ENCODE measurements at regions not wholly inside any gene's neighbourhood (a gene's known extent, or its start where the extent isn't known, plus 50 kb on each side); places are given as distances from the start of the nearest gene placed in this dataset.

- Histone ChIP-seq H3K4me1 (ENCODE audit: control insufficient read depth in 2 of 2, insufficient read depth in 1 of 2, low read depth in 1 of 2, low read length in 2 of 2) (no peaks in the 10 kb centered on the region), H3K4me2 (ENCODE audit: insufficient read depth, low read length, poor library complexity, severe bottlenecking) (no peak overlapping the region), H4K91ac (ENCODE audit: low read depth, low read length, poor library complexity) (no peak overlapping the region), H3K9ac (ENCODE audit: low read depth, low read length, poor library complexity) (no peak overlapping the region), H3K79me1 (ENCODE audit: low read depth, low read length) (no peaks in the 10 kb centered on the region), H3K23ac (ENCODE audit: low read depth, low read length, poor library complexity) (no peak overlapping the region), H3K27me3 (ENCODE audit: control insufficient read depth in 3 of 3, insufficient read depth in 3 of 3, low read depth in 1 of 3, low read length in 3 of 3) (no peaks in the 10 kb centered on the region), H3K4me3 (ENCODE audit: low read length in 2 of 2) (no peak overlapping the region), H3K14ac (ENCODE audit: low read length) (no peak overlapping the region), H4K8ac (ENCODE audit: low read depth, low read length) (no peak overlapping the region), H3K27ac (replicated peaks; ENCODE audit: low read length) (no peak overlapping the region), H2BK120ac (ENCODE audit: low read depth, low read length) (no peak overlapping the region), H2AK5ac (ENCODE audit: low read depth, low read length) (no peak overlapping the region), H3K18ac (ENCODE audit: low read length) (no peak overlapping the region), H3K36me3 (replicated peaks in 1 of 2; ENCODE audit: control insufficient read depth in 2 of 2, insufficient read depth in 2 of 2, low read length in 2 of 2) (no peaks in the 10 kb centered on the region), H3K9me3 (replicated peaks in 1 of 2; ENCODE audit: control insufficient read depth in 2 of 2, insufficient read depth in 1 of 2, low read depth in 1 of 2, low read length in 2 of 2) (no peaks in the 10 kb centered on the region), H2BK15ac (ENCODE audit: low read length) (no peak overlapping the region), H3K4ac (ENCODE audit: low read length) (no peak overlapping the region), H2AFZ (ENCODE audit: low read length) (no peak overlapping the region), H2BK12ac (ENCODE audit: low read length) (no peak overlapping the region), H2BK5ac (ENCODE audit: low read length) (no peak overlapping the region)
- no CpG with 5 or more reads among the region's 1 CpG for WGBS, 2 donors (ENCODE audit: extremely low coverage in 2 of 2, insufficient read length in 2 of 2, insufficient replicate concordance in 1 of 2)
- DNase-seq (ENCODE audit: low spot score), result no peak
These were observed 161.2 kb upstream of the MBL2 start for GRCh38 chr10:52933748-52934147.

DNA sequence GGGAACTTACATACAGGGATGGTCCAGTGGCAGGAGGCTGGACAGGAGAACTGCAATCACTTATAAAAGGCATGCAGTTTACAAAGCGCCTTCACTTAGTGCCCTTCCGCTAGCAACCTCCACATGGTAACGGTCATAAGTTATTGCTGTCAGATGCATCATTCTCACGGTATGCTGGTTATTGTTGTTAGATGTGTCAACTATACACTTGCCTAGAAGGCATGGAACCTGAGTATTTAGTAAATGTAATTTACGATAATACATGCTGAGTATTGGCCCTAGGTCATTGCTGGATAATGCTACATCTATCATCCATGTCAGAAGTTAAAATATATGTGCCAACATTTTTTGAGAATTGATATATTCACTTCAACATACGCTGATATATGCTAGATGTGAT lies 155.1 kb upstream of the MBL2 start:
- Histone ChIP-seq H2BK12ac (ENCODE audit: low read length) (no peak overlapping the region), H3K14ac (ENCODE audit: low read length) (no peak overlapping the region), H4K8ac (ENCODE audit: low read depth, low read length) (no peak overlapping the region), H3K27me3 (ENCODE audit: control insufficient read depth in 3 of 3, insufficient read depth in 3 of 3, low read depth in 1 of 3, low read length in 3 of 3) (no peaks in the 10 kb centered on the region), H2AK5ac (ENCODE audit: low read depth, low read length) (no peak overlapping the region), H2BK15ac (ENCODE audit: low read length) (no peak overlapping the region), H3K4me1 (ENCODE audit: control insufficient read depth in 2 of 2, insufficient read depth in 1 of 2, low read depth in 1 of 2, low read length in 2 of 2) (peaks cover 0 to 2% of the 10 kb centered on the region in 2 donors), H3K36me3 (replicated peaks in 1 of 2; ENCODE audit: control insufficient read depth in 2 of 2, insufficient read depth in 2 of 2, low read length in 2 of 2) (no peaks in the 10 kb centered on the region), H3K4ac (ENCODE audit: low read length) (no peak overlapping the region), H3K4me3 (ENCODE audit: low read length in 2 of 2) (no peak overlapping the region), H3K23ac (ENCODE audit: low read depth, low read length, poor library complexity) (no peak overlapping the region), H3K9me3 (replicated peaks in 1 of 2; ENCODE audit: control insufficient read depth in 2 of 2, insufficient read depth in 1 of 2, low read depth in 1 of 2, low read length in 2 of 2) (no peaks in the 10 kb centered on the region), H3K27ac (replicated peaks; ENCODE audit: low read length) (no peak overlapping the region), H3K4me2 (ENCODE audit: insufficient read depth, low read length, poor library complexity, severe bottlenecking) (no peak overlapping the region), H3K18ac (ENCODE audit: low read length) (no peak overlapping the region), H2BK120ac (ENCODE audit: low read depth, low read length) (no peak overlapping the region), H2BK5ac (ENCODE audit: low read length) (no peak overlapping the region), H4K91ac (ENCODE audit: low read depth, low read length, poor library complexity) (no peak overlapping the region), H3K79me1 (ENCODE audit: low read depth, low read length) (no peaks in the 10 kb centered on the region), H2AFZ (ENCODE audit: low read length) (no peak overlapping the region), H3K9ac (ENCODE audit: low read depth, low read length, poor library complexity) (no peak overlapping the region)
- no peak for DNase-seq (ENCODE audit: low spot score)
- no CpG with 5 or more reads among the region's 6 CpGs for WGBS, 2 donors (ENCODE audit: extremely low coverage in 2 of 2, insufficient read length in 2 of 2, insufficient replicate concordance in 1 of 2)

- no peak overlapping the region for H3K4me2 ChIP-seq (ENCODE audit: insufficient read depth, low read length, poor library complexity, severe bottlenecking)
- H4K8ac ChIP-seq (ENCODE audit: low read depth, low read length), result no peak overlapping the region
- no peak overlapping the region for H3K23ac ChIP-seq (ENCODE audit: low read depth, low read length, poor library complexity)
- no peak overlapping the region for H2AK5ac ChIP-seq (ENCODE audit: low read depth, low read length)
- H3K79me1 ChIP-seq (ENCODE audit: low read depth, low read length), result no peaks in the 10 kb centered on the region
- no peak overlapping the region for H2BK120ac ChIP-seq (ENCODE audit: low read depth, low read length)
- H2BK12ac ChIP-seq (ENCODE audit: low read length), result no peak overlapping the region
- H3K14ac ChIP-seq (ENCODE audit: low read length), result no peak overlapping the region
- H2BK15ac ChIP-seq (ENCODE audit: low read length), result no peak overlapping the region
- H3K27me3 ChIP-seq (ENCODE audit: control insufficient read depth in 3 of 3, insufficient read depth in 3 of 3, low read depth in 1 of 3, low read length in 3 of 3), result no peaks in the 10 kb centered on the region
- H3K18ac ChIP-seq (ENCODE audit: low read length), result no peak overlapping the region
- H2BK5ac ChIP-seq (ENCODE audit: low read length), result no peak overlapping the region
- no peak for DNase-seq (ENCODE audit: low spot score)
- H3K27ac ChIP-seq (replicated peaks; ENCODE audit: low read length), result no peak overlapping the region
- H4K91ac ChIP-seq (ENCODE audit: low read depth, low read length, poor library complexity), result no peak overlapping the region
- H3K4me1 ChIP-seq (ENCODE audit: control insufficient read depth in 2 of 2, insufficient read depth in 1 of 2, low read depth in 1 of 2, low read length in 2 of 2), result peaks cover 0 to 2% of the 10 kb centered on the region in 2 donors
- H3K4me3 ChIP-seq (ENCODE audit: low read length in 2 of 2), result no peak overlapping the region
- H3K36me3 ChIP-seq (replicated peaks in 1 of 2; ENCODE audit: control insufficient read depth in 2 of 2, insufficient read depth in 2 of 2, low read length in 2 of 2), result no peaks in the 10 kb centered on the region
- WGBS, 2 donors (ENCODE audit: extremely low coverage in 2 of 2, insufficient read length in 2 of 2, insufficient replicate concordance in 1 of 2), result no CpG with 5 or more reads among the region's 5 CpGs
- H3K4ac ChIP-seq (ENCODE audit: low read length), result no peak overlapping the region
- H3K9ac ChIP-seq (ENCODE audit: low read depth, low read length, poor library complexity), result no peak overlapping the region
- H3K9me3 ChIP-seq (replicated peaks in 1 of 2; ENCODE audit: control insufficient read depth in 2 of 2, insufficient read depth in 1 of 2, low read depth in 1 of 2, low read length in 2 of 2), result no peaks in the 10 kb centered on the region
- no peak overlapping the region for H2AFZ ChIP-seq (ENCODE audit: low read length)
These were observed 150.9 kb upstream of the MBL2 start for GRCh38 chr10:52923520-52923919.

GRCh38 chr10:52918714-52919305 lies 146.2 kb upstream of the MBL2 start:
- peaks cover 0 to 2% of the 10 kb centered on the region in 2 donors for H3K4me1 ChIP-seq (ENCODE audit: control insufficient read depth in 2 of 2, insufficient read depth in 1 of 2, low read depth in 1 of 2, low read length in 2 of 2)
- H3K9ac ChIP-seq (ENCODE audit: low read depth, low read length, poor library complexity), result no peak overlapping the region
- no peaks in the 10 kb centered on the region for H3K79me1 ChIP-seq (ENCODE audit: low read depth, low read length)
- no peaks in the 10 kb centered on the region for H3K9me3 ChIP-seq (replicated peaks in 1 of 2; ENCODE audit: control insufficient read depth in 2 of 2, insufficient read depth in 1 of 2, low read depth in 1 of 2, low read length in 2 of 2)
- no peak overlapping the region for H3K14ac ChIP-seq (ENCODE audit: low read length)
- no peak overlapping the region for H4K8ac ChIP-seq (ENCODE audit: low read depth, low read length)
- H2AK5ac ChIP-seq (ENCODE audit: low read depth, low read length), result no peak overlapping the region
- no peak overlapping the region for H3K4me3 ChIP-seq (ENCODE audit: low read length in 2 of 2)
- H3K18ac ChIP-seq (ENCODE audit: low read length), result no peak overlapping the region
- no peaks in the 10 kb centered on the region for H3K27me3 ChIP-seq (ENCODE audit: control insufficient read depth in 3 of 3, insufficient read depth in 3 of 3, low read depth in 1 of 3, low read length in 3 of 3)
- DNase-seq (ENCODE audit: low spot score), result no peak
- no peak overlapping the region for H3K23ac ChIP-seq (ENCODE audit: low read depth, low read length, poor library complexity)
- no peak overlapping the region for H2BK15ac ChIP-seq (ENCODE audit: low read length)
- H2BK12ac ChIP-seq (ENCODE audit: low read length), result no peak overlapping the region
- H3K36me3 ChIP-seq (replicated peaks in 1 of 2; ENCODE audit: control insufficient read depth in 2 of 2, insufficient read depth in 2 of 2, low read length in 2 of 2), result no peaks in the 10 kb centered on the region
- H2AFZ ChIP-seq (ENCODE audit: low read length), result no peak overlapping the region
- H3K4ac ChIP-seq (ENCODE audit: low read length), result no peak overlapping the region
- H3K4me2 ChIP-seq (ENCODE audit: insufficient read depth, low read length, poor library complexity, severe bottlenecking), result no peak overlapping the region
- no peak overlapping the region for H2BK120ac ChIP-seq (ENCODE audit: low read depth, low read length)
- no peak overlapping the region for H4K91ac ChIP-seq (ENCODE audit: low read depth, low read length, poor library complexity)
- H3K27ac ChIP-seq (replicated peaks; ENCODE audit: low read length), result no peak overlapping the region
- no peak overlapping the region for H2BK5ac ChIP-seq (ENCODE audit: low read length)
